Liver (tissue), 8 donors: ENCODE measurements at regions not wholly inside any gene's neighbourhood (a gene's known extent, or its start where the extent isn't known, plus 50 kb on each side); places are given as distances from the start of the nearest gene placed in this dataset.

Experiments used
- DNase-seq: peaks from one replicate; pipeline ENCODE4 v3.0.0-alpha.2; 2017; ENCODE audit warnings: low spot score
- H3K27ac ChIP-seq, 2 donors: one replicate each; pipeline ENCODE4 v1.7.0; 2013; ENCODE audit warnings: inconsistent platforms in 2 of 2, low read length in 2 of 2, control low read depth in 1 of 2, low read depth in 1 of 2, mild to moderate bottlenecking in 1 of 2
- H3K27me3 ChIP-seq, 4 donors: one replicate each; pipeline versions ENCODE4 v1.6.1 to v1.7.0; 2013; ENCODE audit warnings: low read length in 3 of 4, inconsistent platforms in 1 of 4, mild to moderate bottlenecking in 1 of 4, moderate library complexity in 1 of 4; ENCODE audit not compliant: control insufficient read depth in 4 of 4, insufficient read depth in 4 of 4
- H3K36me3 ChIP-seq, 4 donors: one replicate each; pipeline versions ENCODE4 v1.6.1 to v1.7.0; 2013; ENCODE audit warnings: low read length in 3 of 4, mild to moderate bottlenecking in 3 of 4, low read depth in 1 of 4, moderate library complexity in 1 of 4; ENCODE audit not compliant: control insufficient read depth in 4 of 4, insufficient read depth in 3 of 4
- H3K4me1 ChIP-seq, 4 donors: one replicate each; pipeline versions ENCODE4 v1.6.1 to v1.7.0; 2013; ENCODE audit warnings: low read length in 3 of 4, mild to moderate bottlenecking in 3 of 4, moderate library complexity in 1 of 4; ENCODE audit not compliant: control insufficient read depth in 4 of 4, insufficient read depth in 4 of 4
- H3K4me3 ChIP-seq, 3 donors: one replicate each; pipeline versions ENCODE4 v1.6.1 to v1.7.0; 2013; ENCODE audit warnings: low read length in 3 of 3, control low read depth in 1 of 3, low read depth in 1 of 3, mild to moderate bottlenecking in 1 of 3
- H3K9ac ChIP-seq, 2 donors: one replicate each; pipeline ENCODE4 v1.7.0; 2013; ENCODE audit warnings: low read length in 2 of 2, mild to moderate bottlenecking in 2 of 2, moderate library complexity in 2 of 2, control low read depth in 1 of 2, low read depth in 1 of 2
- H3K9me3 ChIP-seq, 4 donors: one replicate each; pipeline versions ENCODE4 v1.6.1 to v1.7.0; 2013; ENCODE audit warnings: low read length in 3 of 4; ENCODE audit not compliant: control insufficient read depth in 4 of 4
- CTCF ChIP-seq: fragments of 150-350 bp; IDR thresholded peaks from 2 replicates; pipeline ENCODE4 v1.5.1; 2017; ENCODE audit warnings: improper control_type of control experiment, low read depth, low read length; ENCODE audit not compliant: missing input control
- EGR1 ChIP-seq, 2 donors: IDR thresholded peaks; 2 replicates each; pipeline ENCODE4 v1.6.1; 2016 to 2018; ENCODE audit warnings: antibody characterized with exemption in 2 of 2, low read depth in 2 of 2
- FOXA1 ChIP-seq: IDR thresholded peaks from 2 replicates; pipeline ENCODE4 v1.6.1; 2016; ENCODE audit warnings: antibody characterized with exemption
- FOXA2 ChIP-seq: IDR thresholded peaks from 2 replicates; pipeline ENCODE4 v1.6.1; 2016; ENCODE audit warnings: antibody characterized with exemption
- HNF4A ChIP-seq, 2 donors: conservative IDR thresholded peaks; 2 replicates each; pipeline ENCODE4 v1.6.1; 2016; ENCODE audit warnings: antibody characterized with exemption in 2 of 2, mild to moderate bottlenecking in 2 of 2
- HNF4G ChIP-seq: IDR thresholded peaks from 2 replicates; pipeline ENCODE4 v1.6.1; 2016; ENCODE audit warnings: antibody characterized with exemption
- NR2F2 ChIP-seq: IDR thresholded peaks from 2 replicates; pipeline ENCODE4 v1.6.1; 2016; ENCODE audit warnings: antibody characterized with exemption
- RAD21 ChIP-seq, 2 donors: IDR thresholded peaks; 2 replicates each; pipeline ENCODE4 v1.6.1; 2016; ENCODE audit warnings: antibody characterized with exemption in 2 of 2, mild to moderate bottlenecking in 2 of 2
- RXRA ChIP-seq, 2 donors: IDR thresholded peaks; 2 replicates each; pipeline ENCODE4 v1.6.1; 2017 to 2018; ENCODE audit warnings: antibody characterized with exemption in 2 of 2, mild to moderate bottlenecking in 1 of 2
- SP1 ChIP-seq: IDR thresholded peaks from 2 replicates; pipeline ENCODE4 v1.6.1; 2018; ENCODE audit warnings: antibody characterized with exemption, mild to moderate bottlenecking
- TAF1 ChIP-seq: conservative IDR thresholded peaks from 2 replicates; pipeline ENCODE4 v1.6.1; 2016; ENCODE audit warnings: antibody characterized with exemption, mild to moderate bottlenecking
- YY1 ChIP-seq: IDR thresholded peaks from 2 replicates; pipeline ENCODE4 v1.6.1; 2016; ENCODE audit warnings: antibody characterized with exemption, mild to moderate bottlenecking
- WGBS: extraction: QIAGEN DNeasy Blood & Tissue Kit; methylation state at CpG from one replicate; pipeline ENCODE4 v1.1.7; 2013; 5-methylcytosine and 5-hydroxymethylcytosine counted together
- TF ChIP-seq, protein P1 (sequence below): IDR thresholded peaks from 2 replicates; pipeline ENCODE4 v1.6.1; 2016; ENCODE audit warnings: antibody characterized with exemption
- TF ChIP-seq, protein P2 (sequence below): IDR thresholded peaks from 2 replicates; pipeline ENCODE4 v1.6.1; 2016; ENCODE audit warnings: antibody characterized with exemption
- TF ChIP-seq, protein P3 (sequence below): IDR thresholded peaks from 2 replicates; pipeline ENCODE4 v1.6.1; 2016; ENCODE audit warnings: antibody characterized with exemption, mild to moderate bottlenecking
- TF ChIP-seq, protein P4 (sequence below): IDR thresholded peaks from 2 replicates; pipeline ENCODE4 v1.6.1; 2016; ENCODE audit warnings: antibody characterized with exemption
- donor health status: healthy.
- donor health status: healthy.
- donor health status: healthy.
- donor health status: healthy.
- donor health status: healthy.

GRCh38 chr11:133739481-133739880, 105.8 kb downstream of the SPATA19 start:
- H3K27me3 ChIP-seq: no peaks in the 10 kb centered on the region
- no peaks in the 10 kb centered on the region for H3K36me3 ChIP-seq
- TF ChIP-seq YY1 (no peak), CTCF (no peak), HNF4A (conservative IDR thresholded peaks at IDR 0.05) (no peak), RXRA (IDR thresholded peaks at IDR 0.05) (no peak), FOXA1 (no peak), RAD21 (IDR thresholded peaks at IDR 0.05) (no peak), NR2F2 (no peak), TAF1 (no peak), SP1 (no peak), HNF4G (no peak)
- TF ChIP-seq, protein P1, sequence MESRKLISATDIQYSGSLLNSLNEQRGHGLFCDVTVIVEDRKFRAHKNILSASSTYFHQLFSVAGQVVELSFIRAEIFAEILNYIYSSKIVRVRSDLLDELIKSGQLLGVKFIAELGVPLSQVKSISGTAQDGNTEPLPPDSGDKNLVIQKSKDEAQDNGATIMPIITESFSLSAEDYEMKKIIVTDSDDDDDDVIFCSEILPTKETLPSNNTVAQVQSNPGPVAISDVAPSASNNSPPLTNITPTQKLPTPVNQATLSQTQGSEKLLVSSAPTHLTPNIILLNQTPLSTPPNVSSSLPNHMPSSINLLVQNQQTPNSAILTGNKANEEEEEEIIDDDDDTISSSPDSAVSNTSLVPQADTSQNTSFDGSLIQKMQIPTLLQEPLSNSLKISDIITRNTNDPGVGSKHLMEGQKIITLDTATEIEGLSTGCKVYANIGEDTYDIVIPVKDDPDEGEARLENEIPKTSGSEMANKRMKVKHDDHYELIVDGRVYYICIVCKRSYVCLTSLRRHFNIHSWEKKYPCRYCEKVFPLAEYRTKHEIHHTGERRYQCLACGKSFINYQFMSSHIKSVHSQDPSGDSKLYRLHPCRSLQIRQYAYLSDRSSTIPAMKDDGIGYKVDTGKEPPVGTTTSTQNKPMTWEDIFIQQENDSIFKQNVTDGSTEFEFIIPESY: no peak
- TF ChIP-seq, protein P2, sequence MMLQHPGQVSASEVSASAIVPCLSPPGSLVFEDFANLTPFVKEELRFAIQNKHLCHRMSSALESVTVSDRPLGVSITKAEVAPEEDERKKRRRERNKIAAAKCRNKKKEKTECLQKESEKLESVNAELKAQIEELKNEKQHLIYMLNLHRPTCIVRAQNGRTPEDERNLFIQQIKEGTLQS: no peak
- TF ChIP-seq, protein P3, sequence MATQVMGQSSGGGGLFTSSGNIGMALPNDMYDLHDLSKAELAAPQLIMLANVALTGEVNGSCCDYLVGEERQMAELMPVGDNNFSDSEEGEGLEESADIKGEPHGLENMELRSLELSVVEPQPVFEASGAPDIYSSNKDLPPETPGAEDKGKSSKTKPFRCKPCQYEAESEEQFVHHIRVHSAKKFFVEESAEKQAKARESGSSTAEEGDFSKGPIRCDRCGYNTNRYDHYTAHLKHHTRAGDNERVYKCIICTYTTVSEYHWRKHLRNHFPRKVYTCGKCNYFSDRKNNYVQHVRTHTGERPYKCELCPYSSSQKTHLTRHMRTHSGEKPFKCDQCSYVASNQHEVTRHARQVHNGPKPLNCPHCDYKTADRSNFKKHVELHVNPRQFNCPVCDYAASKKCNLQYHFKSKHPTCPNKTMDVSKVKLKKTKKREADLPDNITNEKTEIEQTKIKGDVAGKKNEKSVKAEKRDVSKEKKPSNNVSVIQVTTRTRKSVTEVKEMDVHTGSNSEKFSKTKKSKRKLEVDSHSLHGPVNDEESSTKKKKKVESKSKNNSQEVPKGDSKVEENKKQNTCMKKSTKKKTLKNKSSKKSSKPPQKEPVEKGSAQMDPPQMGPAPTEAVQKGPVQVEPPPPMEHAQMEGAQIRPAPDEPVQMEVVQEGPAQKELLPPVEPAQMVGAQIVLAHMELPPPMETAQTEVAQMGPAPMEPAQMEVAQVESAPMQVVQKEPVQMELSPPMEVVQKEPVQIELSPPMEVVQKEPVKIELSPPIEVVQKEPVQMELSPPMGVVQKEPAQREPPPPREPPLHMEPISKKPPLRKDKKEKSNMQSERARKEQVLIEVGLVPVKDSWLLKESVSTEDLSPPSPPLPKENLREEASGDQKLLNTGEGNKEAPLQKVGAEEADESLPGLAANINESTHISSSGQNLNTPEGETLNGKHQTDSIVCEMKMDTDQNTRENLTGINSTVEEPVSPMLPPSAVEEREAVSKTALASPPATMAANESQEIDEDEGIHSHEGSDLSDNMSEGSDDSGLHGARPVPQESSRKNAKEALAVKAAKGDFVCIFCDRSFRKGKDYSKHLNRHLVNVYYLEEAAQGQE: no peak
- H3K9me3 ChIP-seq: no peaks in the 10 kb centered on the region
- H3K4me1 ChIP-seq: no peaks in the 10 kb centered on the region
- no peak overlapping the region for H3K4me3 ChIP-seq
- no peak overlapping the region for H3K27ac ChIP-seq
- no peak overlapping the region for H3K9ac ChIP-seq
- no peak for DNase-seq

DNA sequence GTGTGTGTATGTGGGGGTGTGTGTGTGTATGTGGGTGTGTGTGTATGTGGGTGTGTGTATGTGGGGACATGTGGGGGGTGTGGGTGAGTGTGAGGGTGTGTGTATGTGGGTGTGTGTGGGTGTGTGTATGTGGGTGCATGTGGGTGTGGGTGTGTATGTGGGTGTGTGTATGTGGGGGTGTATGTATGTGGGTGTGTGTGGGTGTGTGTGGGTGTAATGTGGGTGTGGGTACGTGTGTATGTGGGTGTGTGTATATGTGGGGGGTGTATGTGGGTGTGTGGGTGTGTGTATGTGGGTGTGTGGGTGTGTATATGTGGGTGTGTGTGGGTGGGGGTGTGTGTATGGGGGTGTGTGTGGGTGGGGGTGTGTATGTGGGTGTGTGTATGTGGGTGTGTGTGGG, 106.7 kb downstream of the SPATA19 start:
- Histone ChIP-seq H3K27me3 (no peaks in the 10 kb centered on the region), H3K27ac (no peak overlapping the region), H3K9me3 (no peaks in the 10 kb centered on the region), H3K4me1 (no peaks in the 10 kb centered on the region), H3K4me3 (no peak overlapping the region), H3K9ac (no peak overlapping the region), H3K36me3 (no peaks in the 10 kb centered on the region)
- DNase-seq: no peak
- TF ChIP-seq EGR1 (IDR thresholded peaks at IDR 0.05; ENCODE audit: low read depth in 2 of 2): no peak
- TF ChIP-seq, protein P4, sequence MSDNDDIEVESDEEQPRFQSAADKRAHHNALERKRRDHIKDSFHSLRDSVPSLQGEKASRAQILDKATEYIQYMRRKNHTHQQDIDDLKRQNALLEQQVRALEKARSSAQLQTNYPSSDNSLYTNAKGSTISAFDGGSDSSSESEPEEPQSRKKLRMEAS: no peak
- no peak for TF ChIP-seq FOXA2
- TF ChIP-seq CTCF: no peak
- 68% methylated on average over 1 of the region's 1 CpG for WGBS
